Lower leg skin (tissue), 3 donors: ENCODE measurements at regions not wholly inside any gene's neighbourhood (a gene's known extent, or its start where the extent isn't known, plus 50 kb on each side); places are given as distances from the start of the nearest gene placed in this dataset.

Experiments
- POLR2A ChIP-seq, 2 donors: fragments of 450-650 bp; IDR thresholded peaks; one replicate each; pipeline ENCODE4 v1.6.1; 2016 to 2017; ENCODE audit warnings: antibody characterized with exemption in 2 of 2, mild to moderate bottlenecking in 1 of 2, moderate library complexity in 1 of 2
- TF ChIP-seq, protein P1 (sequence below), 3 donors: fragments of 450-650 bp; IDR thresholded peaks; one replicate each; pipeline ENCODE4 v1.5.1; 2016; ENCODE audit warnings: antibody characterized with exemption in 3 of 3, mild to moderate bottlenecking in 3 of 3, moderate library complexity in 2 of 3

DNA sequence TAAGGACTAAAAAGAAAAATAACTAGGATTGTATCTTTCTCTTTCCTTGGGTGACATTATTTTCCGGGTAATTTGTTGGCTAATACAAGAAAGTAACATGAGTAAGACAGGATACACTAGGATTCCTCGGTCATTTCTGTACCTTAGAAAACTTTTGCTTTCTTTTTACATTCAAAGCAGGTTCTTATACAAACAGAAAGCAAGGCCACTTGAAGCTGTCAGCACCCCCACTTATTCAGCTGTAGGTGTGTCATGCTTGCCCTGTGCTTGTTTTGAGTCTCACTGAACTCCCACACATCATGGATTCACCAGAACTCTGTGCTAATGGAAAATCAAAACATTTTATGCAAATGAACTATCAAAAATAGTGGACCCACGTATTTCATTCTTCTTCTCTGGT lies 266.8 kb upstream of the CLEC14A start:
- TF ChIP-seq, protein P1, sequence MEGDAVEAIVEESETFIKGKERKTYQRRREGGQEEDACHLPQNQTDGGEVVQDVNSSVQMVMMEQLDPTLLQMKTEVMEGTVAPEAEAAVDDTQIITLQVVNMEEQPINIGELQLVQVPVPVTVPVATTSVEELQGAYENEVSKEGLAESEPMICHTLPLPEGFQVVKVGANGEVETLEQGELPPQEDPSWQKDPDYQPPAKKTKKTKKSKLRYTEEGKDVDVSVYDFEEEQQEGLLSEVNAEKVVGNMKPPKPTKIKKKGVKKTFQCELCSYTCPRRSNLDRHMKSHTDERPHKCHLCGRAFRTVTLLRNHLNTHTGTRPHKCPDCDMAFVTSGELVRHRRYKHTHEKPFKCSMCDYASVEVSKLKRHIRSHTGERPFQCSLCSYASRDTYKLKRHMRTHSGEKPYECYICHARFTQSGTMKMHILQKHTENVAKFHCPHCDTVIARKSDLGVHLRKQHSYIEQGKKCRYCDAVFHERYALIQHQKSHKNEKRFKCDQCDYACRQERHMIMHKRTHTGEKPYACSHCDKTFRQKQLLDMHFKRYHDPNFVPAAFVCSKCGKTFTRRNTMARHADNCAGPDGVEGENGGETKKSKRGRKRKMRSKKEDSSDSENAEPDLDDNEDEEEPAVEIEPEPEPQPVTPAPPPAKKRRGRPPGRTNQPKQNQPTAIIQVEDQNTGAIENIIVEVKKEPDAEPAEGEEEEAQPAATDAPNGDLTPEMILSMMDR (IDR thresholded peaks at IDR 0.05), result no peak
- TF ChIP-seq POLR2A (IDR thresholded peaks at IDR 0.05), result no peak
